ENCODE measurements at regions not wholly inside any gene's neighbourhood (a gene's known extent, or its start where the extent isn't known, plus 50 kb on each side); places are given as distances from the start of the nearest gene placed in this dataset.

DNA sequence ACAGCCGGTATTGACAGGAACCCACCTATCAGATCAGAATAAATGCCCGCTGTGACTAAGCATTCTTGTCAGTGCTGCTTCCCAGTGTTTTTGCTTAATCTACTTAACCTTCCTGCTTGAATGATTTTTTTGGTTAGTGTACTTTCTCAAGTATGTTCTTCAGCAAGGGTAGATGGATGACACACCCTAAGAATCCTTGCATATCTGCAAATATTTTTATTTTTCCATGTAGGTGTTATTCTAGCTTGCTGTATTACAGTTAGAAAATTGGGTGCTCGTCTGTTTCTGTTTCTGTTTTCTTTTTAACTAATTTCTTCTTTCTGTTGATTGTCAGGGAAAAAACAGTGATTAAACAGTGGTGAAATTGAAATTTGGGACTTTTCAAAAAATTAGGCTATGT is 64.5 kb downstream of the SEC61B start:
- no peak for TF ChIP-seq POLR2A (IDR thresholded peaks at IDR 0.05)
- TF ChIP-seq, protein P1, sequence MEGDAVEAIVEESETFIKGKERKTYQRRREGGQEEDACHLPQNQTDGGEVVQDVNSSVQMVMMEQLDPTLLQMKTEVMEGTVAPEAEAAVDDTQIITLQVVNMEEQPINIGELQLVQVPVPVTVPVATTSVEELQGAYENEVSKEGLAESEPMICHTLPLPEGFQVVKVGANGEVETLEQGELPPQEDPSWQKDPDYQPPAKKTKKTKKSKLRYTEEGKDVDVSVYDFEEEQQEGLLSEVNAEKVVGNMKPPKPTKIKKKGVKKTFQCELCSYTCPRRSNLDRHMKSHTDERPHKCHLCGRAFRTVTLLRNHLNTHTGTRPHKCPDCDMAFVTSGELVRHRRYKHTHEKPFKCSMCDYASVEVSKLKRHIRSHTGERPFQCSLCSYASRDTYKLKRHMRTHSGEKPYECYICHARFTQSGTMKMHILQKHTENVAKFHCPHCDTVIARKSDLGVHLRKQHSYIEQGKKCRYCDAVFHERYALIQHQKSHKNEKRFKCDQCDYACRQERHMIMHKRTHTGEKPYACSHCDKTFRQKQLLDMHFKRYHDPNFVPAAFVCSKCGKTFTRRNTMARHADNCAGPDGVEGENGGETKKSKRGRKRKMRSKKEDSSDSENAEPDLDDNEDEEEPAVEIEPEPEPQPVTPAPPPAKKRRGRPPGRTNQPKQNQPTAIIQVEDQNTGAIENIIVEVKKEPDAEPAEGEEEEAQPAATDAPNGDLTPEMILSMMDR (IDR thresholded peaks at IDR 0.05), result no peak
